Lung (tissue), 11 donors: ENCODE measurements at regions not wholly inside any gene's neighbourhood (a gene's known extent, or its start where the extent isn't known, plus 50 kb on each side); places are given as distances from the start of the nearest gene placed in this dataset.
A peak's percentile ranks its signal among the peaks of the same experiment; 100 is the strongest.

Experiments
- ATAC-seq: fragments of 200-7000 bp; cut with Tn5 transposase; one replicate; pipeline ENCODE4 v1.9.1; 2020; ENCODE audit warnings: moderate number of reproducible peaks; ENCODE audit not compliant: insufficient read depth, low FRiP score
- DNase-seq, 3 donors: peaks; one replicate each; pipeline ENCODE4 v3.0.0-alpha.2; 2013 to 2017
- H3K27ac ChIP-seq, 2 donors: one replicate each; pipeline ENCODE4 v1.5.1; 2013; ENCODE audit warnings: mild to moderate bottlenecking in 2 of 2, moderate library complexity in 2 of 2, control low read depth in 1 of 2, inconsistent platforms in 1 of 2, low read depth in 1 of 2, low read length in 1 of 2
- H3K27me3 ChIP-seq, 3 donors: one replicate each; pipeline ENCODE4 v1.5.1; 2013; ENCODE audit warnings: low read length in 2 of 3; ENCODE audit not compliant: control insufficient read depth in 3 of 3, insufficient read depth in 3 of 3
- H3K36me3 ChIP-seq, 4 donors: one replicate each; pipeline ENCODE4 v1.5.1; 2013; ENCODE audit warnings: low read length in 4 of 4, mild to moderate bottlenecking in 1 of 4, moderate library complexity in 1 of 4; ENCODE audit not compliant: control insufficient read depth in 4 of 4, insufficient read depth in 4 of 4
- H3K4me1 ChIP-seq, 5 donors: one replicate each; pipeline ENCODE4 v1.5.1; 2013; ENCODE audit warnings: low read length in 5 of 5, mild to moderate bottlenecking in 2 of 5, moderate library complexity in 1 of 5; ENCODE audit not compliant: control insufficient read depth in 5 of 5, insufficient read depth in 5 of 5
- H3K4me3 ChIP-seq: one replicate; pipeline ENCODE4 v1.5.1; 2013; ENCODE audit warnings: mild to moderate bottlenecking, control low read depth, moderate library complexity
- H3K9ac ChIP-seq, 2 donors: one replicate each; pipeline ENCODE4 v1.5.1; 2013; ENCODE audit warnings: low read length in 2 of 2, control low read depth in 1 of 2; ENCODE audit not compliant: insufficient read depth in 1 of 2
- H3K9me3 ChIP-seq, 4 donors: one replicate each; pipeline ENCODE4 v1.5.1; 2013; ENCODE audit warnings: low read length in 3 of 4, mild to moderate bottlenecking in 1 of 4, moderate library complexity in 1 of 4; ENCODE audit not compliant: control insufficient read depth in 4 of 4, insufficient read depth in 3 of 4
- WGBS, 2 donors: extraction: QIAGEN DNeasy Blood & Tissue Kit; methylation state at CpG; one replicate each; pipeline ENCODE4 v1.1.7; 2013; 5-methylcytosine and 5-hydroxymethylcytosine counted together
- TF ChIP-seq, protein P1 (sequence below): IDR thresholded peaks from 2 replicates; pipeline ENCODE4 v1.5.1; 2012; ENCODE audit warnings: mild to moderate bottlenecking; ENCODE audit errors: control extremely low read depth, extremely low read depth
- donor health status: control.
- donor health status: control.
- donor health status: Bipolar disorder and iron deficiency.
- donor health status: healthy.
- donor health status: DM: yes; HTN: yes; CAD: no.

DNA sequence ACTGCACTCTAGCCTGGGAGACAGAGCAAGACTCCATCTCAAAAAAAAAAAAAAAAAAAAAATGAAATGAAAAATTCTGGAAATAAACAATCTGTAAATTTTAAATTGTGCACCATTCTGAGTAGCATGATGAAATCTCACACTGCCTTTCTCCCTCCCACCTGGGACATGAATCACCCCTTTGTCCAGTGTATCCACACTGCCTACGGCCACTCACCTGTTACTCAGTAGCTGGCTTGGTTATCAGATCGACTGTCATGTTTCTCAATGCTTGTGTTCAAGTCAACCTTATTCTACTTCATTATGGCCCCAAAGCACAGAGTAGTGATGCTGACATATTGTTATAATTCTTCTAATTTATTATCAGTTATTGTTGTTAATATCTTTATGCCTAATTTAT is 58.7 kb upstream of the MTHFD1L start:
- TF ChIP-seq, protein P1, sequence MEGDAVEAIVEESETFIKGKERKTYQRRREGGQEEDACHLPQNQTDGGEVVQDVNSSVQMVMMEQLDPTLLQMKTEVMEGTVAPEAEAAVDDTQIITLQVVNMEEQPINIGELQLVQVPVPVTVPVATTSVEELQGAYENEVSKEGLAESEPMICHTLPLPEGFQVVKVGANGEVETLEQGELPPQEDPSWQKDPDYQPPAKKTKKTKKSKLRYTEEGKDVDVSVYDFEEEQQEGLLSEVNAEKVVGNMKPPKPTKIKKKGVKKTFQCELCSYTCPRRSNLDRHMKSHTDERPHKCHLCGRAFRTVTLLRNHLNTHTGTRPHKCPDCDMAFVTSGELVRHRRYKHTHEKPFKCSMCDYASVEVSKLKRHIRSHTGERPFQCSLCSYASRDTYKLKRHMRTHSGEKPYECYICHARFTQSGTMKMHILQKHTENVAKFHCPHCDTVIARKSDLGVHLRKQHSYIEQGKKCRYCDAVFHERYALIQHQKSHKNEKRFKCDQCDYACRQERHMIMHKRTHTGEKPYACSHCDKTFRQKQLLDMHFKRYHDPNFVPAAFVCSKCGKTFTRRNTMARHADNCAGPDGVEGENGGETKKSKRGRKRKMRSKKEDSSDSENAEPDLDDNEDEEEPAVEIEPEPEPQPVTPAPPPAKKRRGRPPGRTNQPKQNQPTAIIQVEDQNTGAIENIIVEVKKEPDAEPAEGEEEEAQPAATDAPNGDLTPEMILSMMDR: no peak
- Histone ChIP-seq H3K27ac (no peak overlapping the region), H3K9me3 (no peaks in the 10 kb centered on the region), H3K27me3 (no peaks in the 10 kb centered on the region), H3K9ac (no peak overlapping the region), H3K4me1 (peaks cover 0 to 5% (median 0%) of the 10 kb centered on the region in 5 donors), H3K36me3 (peaks cover 0 to 14% (median 0%) of the 10 kb centered on the region in 4 donors), H3K4me3 (no peak overlapping the region)
- no peak for DNase-seq
- 91 to 95% methylated on average over 2 of the region's 2 CpGs for WGBS, 2 donors
- no peak for ATAC-seq

GRCh38 chr6:150813319-150813992 is 52.0 kb upstream of the MTHFD1L start:
- 35 to 66% methylated on average over 9 of the region's 9 CpGs for WGBS, 2 donors
- TF ChIP-seq, protein P1: no peak
- peaks cover 0 to 23% (median 7%) of the 10 kb centered on the region in 5 donors for H3K4me1 ChIP-seq
- no peak overlapping the region for H3K4me3 ChIP-seq
- no peak overlapping the region for H3K9ac ChIP-seq
- H3K27ac ChIP-seq: peak overlapping the region in 1 of 2 donors; percentile 0
- peaks cover 0 to 13% (median 0%) of the 10 kb centered on the region in 4 donors for H3K36me3 ChIP-seq
- peak; percentile 79 to 85 (median 82) for DNase-seq
- H3K9me3 ChIP-seq: no peaks in the 10 kb centered on the region
- ATAC-seq: no peak
- no peaks in the 10 kb centered on the region for H3K27me3 ChIP-seq

- WGBS, 2 donors: 69 to 75% methylated on average over 3 of the region's 3 CpGs
- Histone ChIP-seq H3K9ac (no peak overlapping the region), H3K36me3 (peaks cover 0 to 9% (median 0%) of the 10 kb centered on the region in 4 donors), H3K9me3 (no peaks in the 10 kb centered on the region), H3K4me3 (no peak overlapping the region), H3K27ac (peak overlapping the region in 1 of 2 donors; percentile 0), H3K4me1 (peaks cover 0 to 23% (median 7%) of the 10 kb centered on the region in 5 donors), H3K27me3 (no peaks in the 10 kb centered on the region)
- DNase-seq (no peak), ATAC-seq (no peak)
- TF ChIP-seq, protein P1: no peak
These were observed 51.5 kb upstream of the MTHFD1L start for GRCh38 chr6:150813993-150814359.
